Erythroblast (primary cell): ENCODE measurements at regions not wholly inside any gene's neighbourhood (a gene's known extent, or its start where the extent isn't known, plus 50 kb on each side); places are given as distances from the start of the nearest gene placed in this dataset.

ENCODE experiments used
- GATA1 ChIP-seq: IDR thresholded peaks from 2 replicates; pipeline ENCODE4 v1.6.1; 2011; ENCODE audit warnings: low read depth, mild to moderate bottlenecking, control low read depth, low read length, moderate library complexity
- POLR2A ChIP-seq: IDR thresholded peaks from 2 replicates; pipeline ENCODE4 v1.6.1; 2011; ENCODE audit warnings: mild to moderate bottlenecking, low read length

GRCh38 chr2:176421297-176422050 is 152.2 kb downstream of the MTX2 start:
- no peak for TF ChIP-seq POLR2A
- no peak for TF ChIP-seq GATA1
